GM12891 (cell line): ENCODE measurements at regions not wholly inside any gene's neighbourhood (a gene's known extent, or its start where the extent isn't known, plus 50 kb on each side); places are given as distances from the start of the nearest gene placed in this dataset.

ENCODE experiments used
- DNase-seq: peaks from one replicate; pipeline ENCODE4 v3.0.0; 2011; ENCODE audit warnings: low spot score; ENCODE audit not compliant: insufficient read length
- FAIRE-seq: peaks from 2 replicates; lab custom pipeline; 2011; peaks lifted over from hg19 to GRCh38; lab: Jason Lieb, UNC
- PAX5 ChIP-seq: IDR thresholded peaks from 2 replicates; pipeline ENCODE4 v1.6.1; 2011; ENCODE audit warnings: low read length, moderate library complexity, mild to moderate bottlenecking; ENCODE audit not compliant: insufficient read depth, severe bottlenecking
- POLR2A ChIP-seq: IDR thresholded peaks from 2 replicates; pipeline ENCODE4 v1.6.1; 2011; ENCODE audit warnings: low read depth, low read length, control low read depth
- POLR2AphosphoS5 ChIP-seq: IDR thresholded peaks from 2 replicates; pipeline ENCODE4 v1.6.1; 2011; ENCODE audit warnings: low read depth, low read length, control low read depth
- POU2F2 ChIP-seq: IDR thresholded peaks from 2 replicates; pipeline ENCODE4 v1.6.1; 2011; ENCODE audit warnings: low read depth, mild to moderate bottlenecking, control low read depth, low read length, moderate library complexity
- SPI1 ChIP-seq: IDR thresholded peaks from 2 replicates; pipeline ENCODE4 v1.6.1; 2011; ENCODE audit warnings: low read depth, low read length, control low read depth
- TAF1 ChIP-seq: IDR thresholded peaks from 2 replicates; pipeline ENCODE4 v1.6.1; 2011; ENCODE audit warnings: low read depth, low read length, control low read depth

GRCh38 chr2:56117764-56118163 is 66.0 kb upstream of the CCDC85A start:
- DNase-seq (no peak), FAIRE-seq (no peak)
- TF ChIP-seq POLR2AphosphoS5, result no peak
- TF ChIP-seq SPI1, result no peak
- TF ChIP-seq PAX5, result no peak
- no peak for TF ChIP-seq POLR2A
- TF ChIP-seq POU2F2, result no peak
- no peak for TF ChIP-seq TAF1

DNA sequence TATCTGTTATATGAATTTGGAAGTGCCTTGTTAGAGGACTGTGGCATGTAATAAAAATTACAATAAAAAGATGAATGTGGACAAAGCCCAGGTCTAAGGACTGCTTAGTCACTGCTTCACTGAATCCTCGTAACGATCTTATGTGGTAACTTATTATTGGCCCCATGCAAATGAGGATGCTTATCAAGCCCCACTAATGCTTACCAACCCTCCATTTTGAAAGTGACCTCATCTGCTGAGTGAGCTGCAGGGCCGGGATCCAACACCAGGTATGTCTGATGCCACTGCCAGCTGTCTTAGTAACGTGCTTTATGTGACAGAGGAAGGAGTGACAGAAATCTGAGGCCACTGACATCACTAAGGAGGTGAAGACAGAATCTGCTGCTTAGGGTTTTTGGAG is 65.3 kb upstream of the CCDC85A start:
- TF ChIP-seq POLR2A (no peak), SPI1 (no peak), POU2F2 (no peak), PAX5 (no peak), POLR2AphosphoS5 (no peak), TAF1 (no peak)
- FAIRE-seq (no peak), DNase-seq (no peak)

DNA sequence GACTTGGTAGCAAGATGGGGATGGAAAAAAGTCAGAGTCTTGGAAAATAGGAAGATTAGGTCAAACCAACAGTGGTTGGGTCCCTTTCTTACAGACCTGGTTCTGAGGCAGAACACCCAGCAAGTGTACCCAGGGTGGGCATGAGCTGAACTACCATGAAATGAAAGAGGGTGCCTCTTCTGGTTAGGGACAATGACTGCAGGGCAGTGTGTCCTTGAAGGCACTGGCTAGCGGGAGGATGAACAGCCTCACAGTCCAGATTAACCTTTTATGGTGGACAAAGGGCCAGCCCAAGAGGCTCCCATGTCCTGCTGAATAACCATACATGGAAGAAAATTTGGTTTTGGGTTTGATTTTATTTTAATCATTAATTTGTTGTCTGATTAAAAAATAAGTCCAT is 61.8 kb upstream of the CCDC85A start:
- no peak for TF ChIP-seq PAX5
- DNase-seq (no peak), FAIRE-seq (no peak)

- TF ChIP-seq PAX5, result no peak
- FAIRE-seq (no peak), DNase-seq (no peak)
Measured at GRCh38 chr2:56123538-56123937, 60.3 kb upstream of the CCDC85A start.

GRCh38 chr2:56127010-56127409 is 56.8 kb upstream of the CCDC85A start:
- DNase-seq, result no peak
- TF ChIP-seq TAF1 (no peak), POU2F2 (no peak), SPI1 (no peak), POLR2A (no peak)
- FAIRE-seq, result no peak

DNA sequence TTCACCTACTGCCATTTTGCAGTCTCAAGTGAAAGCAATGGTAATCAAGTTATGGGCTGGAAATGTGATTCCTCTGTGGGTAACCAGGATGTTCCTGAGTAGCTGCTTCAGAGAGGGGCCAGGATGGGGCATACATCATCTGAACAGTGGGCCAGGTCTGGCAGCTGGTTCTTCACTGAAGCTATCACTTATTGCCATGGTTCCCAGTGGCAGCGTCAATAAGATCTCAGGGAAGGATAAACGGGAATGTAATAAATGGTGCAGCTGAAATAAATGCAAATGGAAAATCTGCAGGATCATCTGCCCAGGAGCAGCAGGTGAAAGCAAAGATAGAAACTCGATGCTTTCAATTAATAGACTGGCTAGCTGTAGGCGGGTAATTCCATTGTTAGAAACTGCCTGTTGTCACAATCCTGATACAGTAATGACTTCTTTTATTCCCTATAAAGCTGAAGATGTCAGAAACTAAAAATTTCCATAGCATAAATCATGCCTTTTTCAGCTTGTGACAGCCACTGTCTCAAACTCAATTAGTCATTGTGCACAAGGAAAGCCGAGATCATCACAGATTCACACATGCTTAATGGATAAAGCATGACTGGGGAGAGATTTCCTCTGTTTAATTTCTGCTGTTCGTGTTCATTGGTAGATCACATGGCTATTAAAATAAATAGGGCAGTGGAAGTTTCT is 56.2 kb upstream of the CCDC85A start:
- FAIRE-seq (no peak), DNase-seq (no peak)
- no peak for TF ChIP-seq POU2F2
- no peak for TF ChIP-seq POLR2AphosphoS5
- no peak for TF ChIP-seq TAF1
- no peak for TF ChIP-seq PAX5
- TF ChIP-seq SPI1, result no peak
- no peak for TF ChIP-seq POLR2A

DNA sequence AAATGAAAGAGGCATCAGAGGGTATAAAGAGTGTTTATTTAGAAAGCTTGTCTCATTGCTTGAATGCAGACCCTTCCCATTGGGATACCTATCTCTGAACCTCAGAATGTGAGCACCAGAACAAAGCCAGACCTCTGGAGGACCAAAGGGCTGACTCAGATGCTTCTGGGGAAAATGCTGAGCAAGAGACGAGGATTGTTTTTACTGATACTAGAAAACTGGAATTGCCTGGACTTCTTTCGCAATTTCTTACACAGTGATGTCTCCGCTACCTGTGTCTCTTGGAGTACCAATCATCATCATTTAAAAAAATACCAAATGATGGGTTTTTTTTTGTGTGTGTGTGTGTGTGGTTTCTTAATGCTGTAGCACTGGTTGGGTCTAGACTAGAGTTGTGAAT is 55.6 kb upstream of the CCDC85A start:
- no peak for FAIRE-seq
- DNase-seq, result no peak
- TF ChIP-seq TAF1 (no peak), PAX5 (no peak), POU2F2 (no peak), SPI1 (no peak), POLR2AphosphoS5 (no peak), POLR2A (no peak)

DNA sequence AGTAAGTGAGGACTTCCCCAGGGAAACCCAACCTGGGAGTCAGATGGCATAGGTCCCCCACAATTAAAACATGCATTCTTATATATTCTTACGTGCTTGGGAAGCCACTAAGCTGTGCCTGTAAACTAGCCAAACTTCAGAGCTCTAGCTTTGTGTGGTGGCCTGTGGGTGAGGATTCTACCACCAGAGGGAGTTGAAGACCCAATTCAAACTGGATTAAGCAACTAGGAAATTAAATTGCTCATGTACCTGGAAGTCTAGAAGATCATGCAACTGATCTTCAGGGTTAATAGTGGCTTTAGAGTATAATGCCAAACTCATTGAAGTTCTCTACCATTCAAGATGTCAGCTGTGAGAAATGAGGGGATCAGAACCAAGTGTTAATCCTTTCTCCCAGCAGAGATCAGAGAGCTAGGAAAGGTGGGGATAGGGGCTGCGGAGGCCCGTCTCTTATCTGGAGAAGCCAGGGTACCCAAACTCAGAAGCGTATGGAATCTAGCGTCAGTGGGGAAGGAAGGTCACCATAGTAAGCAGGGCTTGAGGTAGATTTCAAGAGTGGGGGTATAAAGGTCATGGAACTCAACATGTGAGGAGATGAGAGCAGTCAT is 53.2 kb upstream of the CCDC85A start:
- FAIRE-seq (no peak), DNase-seq (no peak)
- TF ChIP-seq POLR2AphosphoS5 (no peak), PAX5 (no peak), POU2F2 (no peak), TAF1 (no peak), SPI1 (no peak), POLR2A (no peak)

DNA sequence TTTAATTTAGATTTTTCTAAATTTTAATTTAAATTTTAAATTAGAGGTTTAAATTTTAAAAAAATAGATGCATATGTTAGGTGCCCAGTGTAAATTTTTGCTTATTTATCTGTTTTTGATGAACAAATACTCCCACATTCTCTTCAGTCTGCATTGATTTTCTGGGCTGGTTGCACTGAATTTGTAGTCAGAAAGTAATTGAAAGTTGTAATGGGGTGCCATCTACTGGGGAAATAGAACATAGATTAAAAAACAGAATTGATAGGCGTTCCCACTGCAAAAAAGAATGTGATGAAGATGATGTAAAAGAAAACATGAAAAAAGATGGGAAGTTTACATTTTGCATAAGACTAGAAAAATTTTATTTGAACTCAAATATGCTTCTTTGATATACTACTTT is 51.7 kb upstream of the CCDC85A start:
- TF ChIP-seq POLR2A (no peak), POU2F2 (no peak), SPI1 (no peak), POLR2AphosphoS5 (no peak), PAX5 (no peak), TAF1 (no peak)
- DNase-seq, result peak; percentile 7
- no peak for FAIRE-seq

DNA sequence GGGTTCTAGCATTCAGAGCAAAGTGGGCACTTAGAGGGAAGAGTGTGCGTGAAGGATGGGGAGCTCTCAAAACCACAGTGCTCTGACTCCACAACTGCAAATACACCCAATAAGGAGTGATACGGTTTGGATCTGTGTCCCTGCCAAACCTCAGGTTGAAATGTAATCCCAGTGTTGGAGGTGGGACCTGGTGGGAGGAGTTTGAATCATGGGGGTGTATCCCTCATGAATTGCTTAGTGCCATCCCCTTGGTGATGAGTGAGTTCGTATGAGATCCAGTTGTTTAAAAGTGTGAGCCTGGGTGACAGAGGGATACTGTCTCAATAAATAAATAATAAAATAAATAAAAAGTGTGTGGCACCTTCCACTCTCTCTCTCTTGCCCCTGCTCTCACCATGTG is 50.3 kb upstream of the CCDC85A start:
- TF ChIP-seq POU2F2 (no peak), PAX5 (no peak), POLR2A (no peak), POLR2AphosphoS5 (no peak), SPI1 (no peak), TAF1 (no peak)
- DNase-seq, result no peak
- FAIRE-seq, result no peak

- no peak for DNase-seq
- TF ChIP-seq POLR2A (no peak), POLR2AphosphoS5 (no peak), TAF1 (no peak), SPI1 (no peak), POU2F2 (no peak), PAX5 (no peak)
- FAIRE-seq, result no peak
Measured at GRCh38 chr2:56133931-56134629, 49.7 kb upstream of the CCDC85A start.
